ENCODE measurements at regions not wholly inside any gene's neighbourhood (a gene's known extent, or its start where the extent isn't known, plus 50 kb on each side); places are given as distances from the start of the nearest gene placed in this dataset.

DNA sequence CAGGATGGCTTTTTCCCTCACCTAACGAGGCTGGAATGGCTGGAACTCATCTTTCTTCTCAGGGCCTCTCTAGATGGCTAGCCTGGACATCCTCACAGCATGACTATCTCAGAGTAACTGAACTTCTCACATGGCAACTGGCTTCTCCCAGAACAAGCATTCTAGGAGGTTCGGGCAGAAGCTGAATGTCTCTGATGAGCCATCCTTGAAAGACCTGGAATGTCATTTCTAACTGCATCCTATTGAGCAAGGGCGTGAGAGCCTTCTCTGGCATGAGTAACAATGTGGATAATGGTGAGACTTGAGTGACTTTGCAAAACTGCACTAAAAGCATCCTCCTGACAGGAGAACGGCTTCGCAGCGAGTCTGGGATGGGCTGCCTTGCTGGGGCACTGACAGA is 487.7 kb downstream of the MAT2B start:
- H3K9me3 Mint-ChIP-seq: peaks cover 4% of the 10 kb centered on the region
- ATAC-seq (no peak), DNase-seq (ENCODE audit: low spot score) (no peak)
- POLR2A ChIA-PET: no interaction called here
- no peaks in the 10 kb centered on the region for H3K4me1 Mint-ChIP-seq
- H3K27me3 Mint-ChIP-seq (ENCODE audit: low read depth): no peaks in the 10 kb centered on the region
- no peak overlapping the region for H3K27ac Mint-ChIP-seq
- no peak overlapping the region for H3K4me3 Mint-ChIP-seq
- TF ChIP-seq ZNF423 (CRISPR knock-in tag; IDR thresholded peaks at IDR 0.05) (no peak), PRRX2 (CRISPR knock-in tag; IDR thresholded peaks at IDR 0.05) (no peak), ELF4 (CRISPR knock-in tag; IDR thresholded peaks at IDR 0.05; ENCODE audit: low read depth) (no peak), ZNF138 (CRISPR knock-in tag; conservative IDR thresholded peaks at IDR 0.05) (no peak), ZNF396 (CRISPR knock-in tag; IDR thresholded peaks at IDR 0.05; ENCODE audit: borderline replicate concordance) (no peak), CBFB (CRISPR knock-in tag; IDR thresholded peaks at IDR 0.05; ENCODE audit: low read depth) (no peak), JAZF1 (CRISPR knock-in tag; IDR thresholded peaks at IDR 0.05) (no peak)
- TF ChIP-seq, protein P1, sequence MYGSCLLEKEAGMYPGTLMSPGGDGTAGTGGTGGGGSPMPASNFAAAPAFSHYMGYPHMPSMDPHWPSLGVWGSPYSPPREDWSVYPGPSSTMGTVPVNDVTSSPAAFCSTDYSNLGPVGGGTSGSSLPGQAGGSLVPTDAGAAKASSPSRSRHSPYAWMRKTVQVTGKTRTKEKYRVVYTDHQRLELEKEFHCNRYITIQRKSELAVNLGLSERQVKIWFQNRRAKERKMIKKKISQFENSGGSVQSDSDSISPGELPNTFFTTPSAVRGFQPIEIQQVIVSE (CRISPR knock-in tag; IDR thresholded peaks at IDR 0.05; ENCODE audit: borderline replicate concordance): no peak
- TF ChIP-seq, protein P2, sequence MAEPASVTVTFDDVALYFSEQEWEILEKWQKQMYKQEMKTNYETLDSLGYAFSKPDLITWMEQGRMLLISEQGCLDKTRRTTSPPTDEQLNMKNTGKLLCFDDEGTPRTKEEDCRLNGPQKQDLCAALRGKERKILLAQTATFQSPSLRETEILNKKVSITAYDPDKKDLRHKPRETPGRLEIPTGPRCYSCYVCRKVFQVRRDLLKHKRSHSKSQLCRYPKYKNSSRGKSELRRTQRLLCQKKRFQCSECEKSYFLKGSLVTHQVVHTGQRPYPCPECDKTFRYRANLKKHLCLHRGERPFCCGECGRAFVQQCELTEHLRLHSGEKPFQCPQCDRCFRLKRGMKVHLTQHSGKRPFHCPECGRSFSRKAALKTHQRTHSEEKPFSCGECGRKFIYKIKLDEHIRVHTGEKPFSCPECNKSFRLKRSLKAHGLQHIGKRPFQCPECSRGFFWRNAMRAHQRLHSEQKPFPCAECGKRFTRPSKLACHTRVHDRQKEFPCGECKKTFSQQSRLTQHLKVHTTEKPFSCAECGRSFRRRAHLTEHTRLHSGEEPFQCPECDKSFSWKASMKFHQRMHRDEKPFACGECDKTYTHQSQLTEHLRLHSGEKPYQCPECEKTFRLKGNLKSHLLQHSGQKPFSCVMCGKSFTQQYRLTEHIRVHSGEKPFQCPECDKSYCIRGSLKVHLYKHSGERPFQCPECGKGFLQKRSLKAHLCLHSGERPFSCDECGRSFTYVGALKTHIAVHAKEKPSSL (CRISPR knock-in tag; conservative IDR thresholded peaks at IDR 0.05): no peak
- TF ChIP-seq, protein P3, sequence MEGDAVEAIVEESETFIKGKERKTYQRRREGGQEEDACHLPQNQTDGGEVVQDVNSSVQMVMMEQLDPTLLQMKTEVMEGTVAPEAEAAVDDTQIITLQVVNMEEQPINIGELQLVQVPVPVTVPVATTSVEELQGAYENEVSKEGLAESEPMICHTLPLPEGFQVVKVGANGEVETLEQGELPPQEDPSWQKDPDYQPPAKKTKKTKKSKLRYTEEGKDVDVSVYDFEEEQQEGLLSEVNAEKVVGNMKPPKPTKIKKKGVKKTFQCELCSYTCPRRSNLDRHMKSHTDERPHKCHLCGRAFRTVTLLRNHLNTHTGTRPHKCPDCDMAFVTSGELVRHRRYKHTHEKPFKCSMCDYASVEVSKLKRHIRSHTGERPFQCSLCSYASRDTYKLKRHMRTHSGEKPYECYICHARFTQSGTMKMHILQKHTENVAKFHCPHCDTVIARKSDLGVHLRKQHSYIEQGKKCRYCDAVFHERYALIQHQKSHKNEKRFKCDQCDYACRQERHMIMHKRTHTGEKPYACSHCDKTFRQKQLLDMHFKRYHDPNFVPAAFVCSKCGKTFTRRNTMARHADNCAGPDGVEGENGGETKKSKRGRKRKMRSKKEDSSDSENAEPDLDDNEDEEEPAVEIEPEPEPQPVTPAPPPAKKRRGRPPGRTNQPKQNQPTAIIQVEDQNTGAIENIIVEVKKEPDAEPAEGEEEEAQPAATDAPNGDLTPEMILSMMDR (IDR thresholded peaks at IDR 0.05): no peak
- H3K36me3 Mint-ChIP-seq: peaks cover 3% of the 10 kb centered on the region; the same call in 1 of the 2 replicates
- CTCF ChIA-PET: no interaction called here

DNA sequence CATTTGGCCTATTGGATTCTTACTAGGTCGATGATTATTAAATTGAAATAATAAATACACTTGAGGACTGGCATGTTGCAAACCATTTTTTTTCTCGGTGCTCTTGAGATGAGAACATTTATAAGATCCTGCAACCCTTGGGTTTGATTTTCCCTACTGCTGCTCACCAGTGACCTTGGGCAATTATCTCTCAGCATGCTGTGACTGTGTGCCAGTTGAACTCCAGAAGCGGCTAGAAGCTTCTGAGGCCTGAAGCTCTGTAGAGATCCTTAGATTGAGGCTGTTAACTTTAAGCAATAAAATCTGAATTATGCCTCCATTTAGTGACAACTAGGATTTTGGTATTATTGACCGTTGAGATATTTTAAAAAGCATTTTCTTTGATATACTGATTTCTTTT is 489.8 kb downstream of the MAT2B start:
- TF ChIP-seq, protein P4, sequence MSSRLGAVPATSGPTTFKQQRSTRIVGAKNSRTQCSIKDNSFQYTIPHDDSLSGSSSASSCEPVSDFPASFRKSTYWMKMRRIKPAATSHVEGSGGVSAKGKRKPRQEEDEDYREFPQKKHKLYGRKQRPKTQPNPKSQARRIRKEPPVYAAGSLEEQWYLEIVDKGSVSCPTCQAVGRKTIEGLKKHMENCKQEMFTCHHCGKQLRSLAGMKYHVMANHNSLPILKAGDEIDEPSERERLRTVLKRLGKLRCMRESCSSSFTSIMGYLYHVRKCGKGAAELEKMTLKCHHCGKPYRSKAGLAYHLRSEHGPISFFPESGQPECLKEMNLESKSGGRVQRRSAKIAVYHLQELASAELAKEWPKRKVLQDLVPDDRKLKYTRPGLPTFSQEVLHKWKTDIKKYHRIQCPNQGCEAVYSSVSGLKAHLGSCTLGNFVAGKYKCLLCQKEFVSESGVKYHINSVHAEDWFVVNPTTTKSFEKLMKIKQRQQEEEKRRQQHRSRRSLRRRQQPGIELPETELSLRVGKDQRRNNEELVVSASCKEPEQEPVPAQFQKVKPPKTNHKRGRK (CRISPR knock-in tag; IDR thresholded peaks at IDR 0.05; ENCODE audit: borderline replicate concordance): no peak
- no peak for TF ChIP-seq CREB1 (CRISPR knock-in tag; IDR thresholded peaks at IDR 0.05)

DNA sequence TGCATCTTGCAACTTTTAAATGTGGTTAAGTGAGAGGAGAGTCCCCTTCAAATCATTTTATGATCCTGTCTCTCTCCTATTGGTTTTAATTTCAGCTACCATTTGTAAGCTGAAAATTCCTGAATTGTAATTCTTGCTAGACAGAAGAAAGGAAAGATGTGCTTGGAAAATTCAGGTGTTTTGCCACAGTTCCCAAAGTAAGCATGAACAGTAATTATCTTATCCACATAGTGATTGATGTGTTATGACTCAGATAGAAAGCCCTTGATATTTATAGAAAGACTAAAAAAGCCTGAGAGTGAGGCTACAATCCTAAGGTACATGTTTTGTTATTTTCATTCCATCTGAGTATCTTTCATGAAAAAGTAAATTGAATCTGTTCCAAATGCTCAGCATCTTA is 492.5 kb downstream of the MAT2B start:
- no peaks in the 10 kb centered on the region for H3K27me3 Mint-ChIP-seq (ENCODE audit: low read depth)
- CTCF ChIA-PET: no interaction called here
- no peak for DNase-seq (ENCODE audit: low spot score)
- ATAC-seq: no peak
- peaks cover 3% of the 10 kb centered on the region; the same call in 1 of the 2 replicates for H3K36me3 Mint-ChIP-seq
- no peak overlapping the region for H3K4me3 Mint-ChIP-seq
- peaks cover 4% of the 10 kb centered on the region for H3K9me3 Mint-ChIP-seq
- H3K27ac Mint-ChIP-seq: no peak overlapping the region
- TF ChIP-seq, protein P5, sequence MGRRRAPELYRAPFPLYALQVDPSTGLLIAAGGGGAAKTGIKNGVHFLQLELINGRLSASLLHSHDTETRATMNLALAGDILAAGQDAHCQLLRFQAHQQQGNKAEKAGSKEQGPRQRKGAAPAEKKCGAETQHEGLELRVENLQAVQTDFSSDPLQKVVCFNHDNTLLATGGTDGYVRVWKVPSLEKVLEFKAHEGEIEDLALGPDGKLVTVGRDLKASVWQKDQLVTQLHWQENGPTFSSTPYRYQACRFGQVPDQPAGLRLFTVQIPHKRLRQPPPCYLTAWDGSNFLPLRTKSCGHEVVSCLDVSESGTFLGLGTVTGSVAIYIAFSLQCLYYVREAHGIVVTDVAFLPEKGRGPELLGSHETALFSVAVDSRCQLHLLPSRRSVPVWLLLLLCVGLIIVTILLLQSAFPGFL (CRISPR knock-in tag; IDR thresholded peaks at IDR 0.05; ENCODE audit: borderline replicate concordance): no peak
- TF ChIP-seq FOXP1 (CRISPR knock-in tag; IDR thresholded peaks at IDR 0.05; ENCODE audit: borderline replicate concordance) (no peak), PRRX2 (CRISPR knock-in tag; IDR thresholded peaks at IDR 0.05) (no peak)
- POLR2A ChIA-PET: no interaction called here
- H3K4me1 Mint-ChIP-seq: peaks cover 6% of the 10 kb centered on the region

More for the DNA sequence above, 489.8 kb downstream of the MAT2B start:
- CTCF ChIA-PET: no interaction called here
- no peaks in the 10 kb centered on the region for H3K27me3 Mint-ChIP-seq (ENCODE audit: low read depth)
- H3K4me1 Mint-ChIP-seq: no peaks in the 10 kb centered on the region
- no peak overlapping the region for H3K4me3 Mint-ChIP-seq
- no peak for DNase-seq (ENCODE audit: low spot score)
- POLR2A ChIA-PET: no interaction called here
- no peak overlapping the region for H3K27ac Mint-ChIP-seq
- H3K36me3 Mint-ChIP-seq: peaks cover 3% of the 10 kb centered on the region; the same call in 1 of the 2 replicates
- H3K9me3 Mint-ChIP-seq: peaks cover 4% of the 10 kb centered on the region
- ATAC-seq: no peak
